Neural cell (in vitro differentiated cells): ENCODE measurements at regions not wholly inside any gene's neighbourhood (a gene's known extent, or its start where the extent isn't known, plus 50 kb on each side); places are given as distances from the start of the nearest gene placed in this dataset.

ENCODE experiments used
- CTCF ChIP-seq: fragments of 450-650 bp; IDR thresholded peaks from 2 replicates; pipeline ENCODE4 v1.5.1; 2014; ENCODE audit warnings: antibody characterized with exemption, mild to moderate bottlenecking, moderate library complexity; ENCODE audit not compliant: poor library complexity, severe bottlenecking
- EP300 ChIP-seq: fragments of 450-650 bp; conservative IDR thresholded peaks from 2 replicates; pipeline ENCODE4 v1.6.1; 2014; ENCODE audit warnings: antibody characterized with exemption, mild to moderate bottlenecking, moderate library complexity; ENCODE audit not compliant: poor library complexity, severe bottlenecking
- EZH2 ChIP-seq: fragments of 200-600, 300-800 bp; shearing (Covaris generic), sonication (generic); IDR thresholded peaks from 2 replicates; pipeline ENCODE4 v1.6.1; 2014; ENCODE audit warnings: antibody characterized with exemption, low read length, borderline replicate concordance, mild to moderate bottlenecking; ENCODE audit not compliant: insufficient read depth, poor library complexity, severe bottlenecking
- MXI1 ChIP-seq: fragments of 450-650 bp; conservative IDR thresholded peaks from 2 replicates; pipeline ENCODE4 v1.6.1; 2014; ENCODE audit warnings: antibody characterized with exemption, mild to moderate bottlenecking; ENCODE audit not compliant: poor library complexity, severe bottlenecking
- POLR2AphosphoS5 ChIP-seq: IDR thresholded peaks from 2 replicates; pipeline ENCODE4 v1.6.1; 2012
- RAD21 ChIP-seq: fragments of 450-650 bp; conservative IDR thresholded peaks from 2 replicates; pipeline ENCODE4 v1.6.1; 2014; ENCODE audit warnings: antibody characterized with exemption, mild to moderate bottlenecking, moderate library complexity
- REST ChIP-seq: IDR thresholded peaks from 2 replicates; pipeline ENCODE4 v1.6.1; 2012; ENCODE audit warnings: borderline replicate concordance
- SMC3 ChIP-seq: fragments of 450-650 bp; conservative IDR thresholded peaks from 2 replicates; pipeline ENCODE4 v1.6.1; 2014; ENCODE audit warnings: antibody characterized with exemption, mild to moderate bottlenecking, moderate library complexity; ENCODE audit not compliant: poor library complexity
- TAF1 ChIP-seq: IDR thresholded peaks from 2 replicates; pipeline ENCODE4 v1.6.1; 2012; ENCODE audit warnings: low read depth

- no peak for TF ChIP-seq POLR2AphosphoS5
- TF ChIP-seq CTCF = no peak
- no peak for TF ChIP-seq EZH2
- TF ChIP-seq TAF1 = no peak
- TF ChIP-seq SMC3 = no peak
- no peak for TF ChIP-seq EP300
- no peak for TF ChIP-seq RAD21
- TF ChIP-seq REST = no peak
- no peak for TF ChIP-seq MXI1
Observed at GRCh38 chr20:53679597-53680309, 86.1 kb upstream of the ZNF217 start.
